ENCODE measurements at regions not wholly inside any gene's neighbourhood (a gene's known extent, or its start where the extent isn't known, plus 50 kb on each side); places are given as distances from the start of the nearest gene placed in this dataset.

DNA sequence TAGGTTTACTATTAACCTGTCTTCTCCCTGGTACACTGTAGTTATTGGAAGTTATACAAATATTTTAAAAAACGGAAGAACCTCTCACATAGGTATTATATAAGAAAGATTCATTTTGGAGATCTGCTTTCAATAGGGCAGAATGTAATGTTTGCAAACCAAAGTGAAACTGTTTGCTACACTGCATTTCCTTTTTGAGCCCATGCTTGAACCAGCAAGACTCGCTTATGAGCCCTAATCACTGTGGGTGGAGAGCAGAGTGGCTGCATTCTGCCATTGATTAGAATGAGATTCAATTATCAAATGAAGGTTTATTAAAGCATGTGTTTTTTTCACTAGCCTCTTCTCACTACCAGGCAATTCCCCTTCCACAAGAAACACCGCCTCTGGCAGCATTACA is 589.7 kb downstream of the CDH11 start:
- H3K9me3 ChIP-seq (replicated peaks in 1 of 2; ENCODE audit: control insufficient read depth in 2 of 2, insufficient read depth in 1 of 2, low read depth in 1 of 2, low read length in 2 of 2) = no peaks in the 10 kb centered on the region
- peaks cover 0 to 5% of the 10 kb centered on the region in 2 donors for H3K4me1 ChIP-seq (ENCODE audit: control insufficient read depth in 2 of 2, insufficient read depth in 1 of 2, low read depth in 1 of 2, low read length in 2 of 2)
- no peak overlapping the region for H4K91ac ChIP-seq (ENCODE audit: low read depth, low read length, poor library complexity)
- H3K23ac ChIP-seq (ENCODE audit: low read depth, low read length, poor library complexity) = no peak overlapping the region
- H3K9ac ChIP-seq (ENCODE audit: low read depth, low read length, poor library complexity) = no peak overlapping the region
- no peak overlapping the region for H2AFZ ChIP-seq (ENCODE audit: low read length)
- H2BK5ac ChIP-seq (ENCODE audit: low read length) = no peak overlapping the region
- H3K14ac ChIP-seq (ENCODE audit: low read length) = no peak overlapping the region
- no peak overlapping the region for H2AK5ac ChIP-seq (ENCODE audit: low read depth, low read length)
- no peak overlapping the region for H2BK120ac ChIP-seq (ENCODE audit: low read depth, low read length)
- no peak for DNase-seq (ENCODE audit: low spot score)
- H3K4me2 ChIP-seq (ENCODE audit: insufficient read depth, low read length, poor library complexity, severe bottlenecking) = no peak overlapping the region
- no peak overlapping the region for H2BK12ac ChIP-seq (ENCODE audit: low read length)
- no peak overlapping the region for H4K8ac ChIP-seq (ENCODE audit: low read depth, low read length)
- H3K79me1 ChIP-seq (ENCODE audit: low read depth, low read length) = no peaks in the 10 kb centered on the region
- H3K4ac ChIP-seq (ENCODE audit: low read length) = no peak overlapping the region
- H3K18ac ChIP-seq (ENCODE audit: low read length) = no peak overlapping the region
- no peaks in the 10 kb centered on the region for H3K27me3 ChIP-seq (ENCODE audit: control insufficient read depth in 3 of 3, insufficient read depth in 3 of 3, low read depth in 1 of 3, low read length in 3 of 3)
- no peak overlapping the region for H3K27ac ChIP-seq (replicated peaks; ENCODE audit: low read length)
- H3K4me3 ChIP-seq (ENCODE audit: low read length in 2 of 2) = no peak overlapping the region
- WGBS, 2 donors (ENCODE audit: extremely low coverage in 2 of 2, insufficient read length in 2 of 2, insufficient replicate concordance in 1 of 2) = no CpG with 5 or more reads among the region's 3 CpGs
- H2BK15ac ChIP-seq (ENCODE audit: low read length) = no peak overlapping the region
- no peaks in the 10 kb centered on the region for H3K36me3 ChIP-seq (replicated peaks in 1 of 2; ENCODE audit: control insufficient read depth in 2 of 2, insufficient read depth in 2 of 2, low read length in 2 of 2)

DNA sequence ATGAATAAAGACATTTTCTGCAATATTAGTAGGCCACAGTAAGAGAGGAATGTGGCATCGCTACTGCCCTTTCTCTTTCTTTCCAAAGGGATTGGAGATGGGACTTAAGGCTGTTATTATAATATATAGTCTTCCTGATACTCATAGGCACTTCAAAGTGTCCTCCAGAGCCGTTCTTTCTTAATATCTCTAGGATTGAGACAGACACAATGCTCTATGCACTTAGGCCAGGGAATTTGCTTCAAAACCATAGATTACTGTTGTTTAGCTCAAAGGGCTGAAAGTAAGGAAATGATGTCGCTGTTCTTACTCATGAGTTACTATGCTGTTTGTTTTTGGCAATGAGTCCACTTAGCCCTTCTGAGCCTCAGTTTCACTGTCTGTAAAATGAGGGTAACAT is 590.5 kb downstream of the CDH11 start:
- Histone ChIP-seq H4K91ac (ENCODE audit: low read depth, low read length, poor library complexity) (no peak overlapping the region), H2BK5ac (ENCODE audit: low read length) (no peak overlapping the region), H4K8ac (ENCODE audit: low read depth, low read length) (no peak overlapping the region), H2BK15ac (ENCODE audit: low read length) (no peak overlapping the region), H3K18ac (ENCODE audit: low read length) (no peak overlapping the region), H3K27me3 (ENCODE audit: control insufficient read depth in 3 of 3, insufficient read depth in 3 of 3, low read depth in 1 of 3, low read length in 3 of 3) (no peaks in the 10 kb centered on the region), H3K4me3 (ENCODE audit: low read length in 2 of 2) (no peak overlapping the region), H2BK12ac (ENCODE audit: low read length) (no peak overlapping the region), H2AFZ (ENCODE audit: low read length) (no peak overlapping the region), H3K9me3 (replicated peaks in 1 of 2; ENCODE audit: control insufficient read depth in 2 of 2, insufficient read depth in 1 of 2, low read depth in 1 of 2, low read length in 2 of 2) (no peaks in the 10 kb centered on the region), H2AK5ac (ENCODE audit: low read depth, low read length) (no peak overlapping the region), H3K27ac (replicated peaks; ENCODE audit: low read length) (no peak overlapping the region), H2BK120ac (ENCODE audit: low read depth, low read length) (no peak overlapping the region), H3K14ac (ENCODE audit: low read length) (no peak overlapping the region), H3K4me2 (ENCODE audit: insufficient read depth, low read length, poor library complexity, severe bottlenecking) (no peak overlapping the region), H3K4me1 (ENCODE audit: control insufficient read depth in 2 of 2, insufficient read depth in 1 of 2, low read depth in 1 of 2, low read length in 2 of 2) (peaks cover 0 to 5% of the 10 kb centered on the region in 2 donors), H3K79me1 (ENCODE audit: low read depth, low read length) (no peaks in the 10 kb centered on the region), H3K9ac (ENCODE audit: low read depth, low read length, poor library complexity) (no peak overlapping the region), H3K36me3 (replicated peaks in 1 of 2; ENCODE audit: control insufficient read depth in 2 of 2, insufficient read depth in 2 of 2, low read length in 2 of 2) (no peaks in the 10 kb centered on the region), H3K23ac (ENCODE audit: low read depth, low read length, poor library complexity) (no peak overlapping the region), H3K4ac (ENCODE audit: low read length) (no peak overlapping the region)
- WGBS, 2 donors (ENCODE audit: extremely low coverage in 2 of 2, insufficient read length in 2 of 2, insufficient replicate concordance in 1 of 2) = no CpG with 5 or more reads among the region's 3 CpGs
- DNase-seq (ENCODE audit: low spot score) = no peak

GRCh38 chr16:64522548-64522947 is 599.3 kb downstream of the CDH11 start:
- Histone ChIP-seq H3K4me3 (ENCODE audit: low read length in 2 of 2) (no peak overlapping the region), H3K4ac (ENCODE audit: low read length) (no peak overlapping the region), H4K8ac (ENCODE audit: low read depth, low read length) (no peak overlapping the region), H3K9me3 (replicated peaks in 1 of 2; ENCODE audit: control insufficient read depth in 2 of 2, insufficient read depth in 1 of 2, low read depth in 1 of 2, low read length in 2 of 2) (no peaks in the 10 kb centered on the region), H3K14ac (ENCODE audit: low read length) (no peak overlapping the region), H3K27ac (replicated peaks; ENCODE audit: low read length) (no peak overlapping the region), H3K36me3 (replicated peaks in 1 of 2; ENCODE audit: control insufficient read depth in 2 of 2, insufficient read depth in 2 of 2, low read length in 2 of 2) (no peaks in the 10 kb centered on the region), H2BK12ac (ENCODE audit: low read length) (no peak overlapping the region), H3K79me1 (ENCODE audit: low read depth, low read length) (no peaks in the 10 kb centered on the region), H2BK5ac (ENCODE audit: low read length) (no peak overlapping the region), H3K4me1 (ENCODE audit: control insufficient read depth in 2 of 2, insufficient read depth in 1 of 2, low read depth in 1 of 2, low read length in 2 of 2) (no peaks in the 10 kb centered on the region), H2BK120ac (ENCODE audit: low read depth, low read length) (no peak overlapping the region), H3K4me2 (ENCODE audit: insufficient read depth, low read length, poor library complexity, severe bottlenecking) (no peak overlapping the region), H3K18ac (ENCODE audit: low read length) (no peak overlapping the region), H2AFZ (ENCODE audit: low read length) (no peak overlapping the region), H3K23ac (ENCODE audit: low read depth, low read length, poor library complexity) (no peak overlapping the region), H2AK5ac (ENCODE audit: low read depth, low read length) (no peak overlapping the region), H3K9ac (ENCODE audit: low read depth, low read length, poor library complexity) (no peak overlapping the region), H2BK15ac (ENCODE audit: low read length) (no peak overlapping the region), H3K27me3 (ENCODE audit: control insufficient read depth in 3 of 3, insufficient read depth in 3 of 3, low read depth in 1 of 3, low read length in 3 of 3) (no peaks in the 10 kb centered on the region), H4K91ac (ENCODE audit: low read depth, low read length, poor library complexity) (no peak overlapping the region)
- DNase-seq (ENCODE audit: low spot score) = no peak

DNA sequence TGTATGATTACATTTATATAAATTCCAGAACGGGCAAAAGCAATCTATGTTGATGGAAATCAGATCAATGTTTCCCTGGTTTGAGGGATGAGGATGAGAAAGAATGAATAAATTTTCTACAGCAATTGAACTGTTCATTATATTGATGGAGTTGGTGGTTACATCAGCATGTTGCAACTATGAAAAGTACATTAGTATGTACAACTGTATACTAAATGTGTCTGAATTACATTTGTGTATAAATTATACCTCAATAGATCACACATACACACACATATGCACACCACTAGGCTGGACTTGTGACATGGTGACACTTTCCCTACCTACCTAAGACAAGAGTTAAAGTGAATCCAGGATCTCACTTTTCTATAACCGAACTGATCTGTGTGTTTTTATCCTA is 608.0 kb downstream of the CDH11 start:
- no peak overlapping the region for H2BK120ac ChIP-seq (ENCODE audit: low read depth, low read length)
- no peak overlapping the region for H2AK5ac ChIP-seq (ENCODE audit: low read depth, low read length)
- no peaks in the 10 kb centered on the region for H3K27me3 ChIP-seq (ENCODE audit: control insufficient read depth in 3 of 3, insufficient read depth in 3 of 3, low read depth in 1 of 3, low read length in 3 of 3)
- no peak overlapping the region for H4K91ac ChIP-seq (ENCODE audit: low read depth, low read length, poor library complexity)
- no peak overlapping the region for H3K27ac ChIP-seq (replicated peaks; ENCODE audit: low read length)
- H4K8ac ChIP-seq (ENCODE audit: low read depth, low read length) = no peak overlapping the region
- no peak overlapping the region for H2BK5ac ChIP-seq (ENCODE audit: low read length)
- H3K36me3 ChIP-seq (replicated peaks in 1 of 2; ENCODE audit: control insufficient read depth in 2 of 2, insufficient read depth in 2 of 2, low read length in 2 of 2) = no peaks in the 10 kb centered on the region
- H3K4me1 ChIP-seq (ENCODE audit: control insufficient read depth in 2 of 2, insufficient read depth in 1 of 2, low read depth in 1 of 2, low read length in 2 of 2) = no peaks in the 10 kb centered on the region
- H3K4ac ChIP-seq (ENCODE audit: low read length) = no peak overlapping the region
- no peak overlapping the region for H2BK15ac ChIP-seq (ENCODE audit: low read length)
- H3K9ac ChIP-seq (ENCODE audit: low read depth, low read length, poor library complexity) = no peak overlapping the region
- no peak overlapping the region for H3K14ac ChIP-seq (ENCODE audit: low read length)
- no peak overlapping the region for H3K4me3 ChIP-seq (ENCODE audit: low read length in 2 of 2)
- H2AFZ ChIP-seq (ENCODE audit: low read length) = no peak overlapping the region
- DNase-seq (ENCODE audit: low spot score) = no peak
- H3K23ac ChIP-seq (ENCODE audit: low read depth, low read length, poor library complexity) = no peak overlapping the region
- no CpG with 5 or more reads among the region's 2 CpGs for WGBS, 2 donors (ENCODE audit: extremely low coverage in 2 of 2, insufficient read length in 2 of 2, insufficient replicate concordance in 1 of 2)
- no peak overlapping the region for H2BK12ac ChIP-seq (ENCODE audit: low read length)
- H3K9me3 ChIP-seq (replicated peaks in 1 of 2; ENCODE audit: control insufficient read depth in 2 of 2, insufficient read depth in 1 of 2, low read depth in 1 of 2, low read length in 2 of 2) = no peaks in the 10 kb centered on the region
- H3K18ac ChIP-seq (ENCODE audit: low read length) = no peak overlapping the region
- no peak overlapping the region for H3K4me2 ChIP-seq (ENCODE audit: insufficient read depth, low read length, poor library complexity, severe bottlenecking)
- no peaks in the 10 kb centered on the region for H3K79me1 ChIP-seq (ENCODE audit: low read depth, low read length)
